Activated naive CD8-positive, alpha-beta T cell treated with anti-CD3 and anti-CD28 coated beads, Interleukin-2, amount 10 ng/mL, durations not matched to agents 7 days and 5 days (primary cell): ENCODE measurements at regions not wholly inside any gene's neighbourhood (a gene's known extent, or its start where the extent isn't known, plus 50 kb on each side); places are given as distances from the start of the nearest gene placed in this dataset.

Experiments
- ATAC-seq: fragments of 150-1000 bp; cut with Tn5 transposase; one replicate; pipeline ENCODE4 v1.10.0; 2021; ENCODE audit warnings: low read depth, moderate library complexity
- POLR2A ChIA-PET: fragments of 350-600 bp; sonication (Branson Sonifier 250); formaldehyde crosslinking; loops from one replicate; lab custom pipeline; 2021; ENCODE audit warnings: antibody characterized with exemption; lab: Charles Lee
- DNase-seq: peaks from one replicate; pipeline ENCODE4 v3.0.0; 2021
- H3K27ac Mint-ChIP-seq: one replicate; pipeline ENCODE4 v1.8.0; 2022; ENCODE audit warnings: mild to moderate bottlenecking, mixed read lengths
- H3K27me3 Mint-ChIP-seq: one replicate; pipeline ENCODE4 v1.8.0; 2022; ENCODE audit warnings: mild to moderate bottlenecking, moderate library complexity, mixed read lengths
- H3K36me3 Mint-ChIP-seq: one replicate; pipeline ENCODE4 v1.8.0; 2021; ENCODE audit warnings: mild to moderate bottlenecking, mixed read lengths
- H3K4me1 Mint-ChIP-seq: one replicate; pipeline ENCODE4 v1.8.0; 2021; ENCODE audit warnings: mixed read lengths
- H3K4me3 Mint-ChIP-seq: one replicate; pipeline ENCODE4 v1.8.0; 2022; ENCODE audit warnings: mild to moderate bottlenecking, moderate library complexity, mixed read lengths
- H3K9me3 Mint-ChIP-seq: one replicate; pipeline ENCODE4 v1.8.0; 2021; ENCODE audit warnings: mixed read lengths

DNA sequence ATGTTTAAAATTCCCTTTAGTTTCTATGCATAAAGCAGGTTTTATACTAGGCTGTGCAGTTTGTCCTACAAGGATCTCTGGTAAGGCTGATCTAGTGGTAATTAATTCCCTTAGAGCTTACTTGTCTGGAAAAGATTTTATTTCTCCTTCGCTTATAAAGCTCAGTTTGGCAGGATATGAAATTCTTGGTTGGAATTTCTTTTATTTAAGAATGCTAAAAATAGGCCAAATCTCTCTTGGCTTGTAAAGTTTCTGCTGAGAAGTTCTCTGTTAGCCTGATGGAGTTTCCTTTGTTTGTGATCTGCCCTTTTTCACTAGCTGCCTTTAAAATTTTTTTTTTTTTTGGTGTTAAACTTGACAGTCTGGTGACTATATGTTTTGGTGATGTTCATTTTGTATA is 237.1 kb upstream of the TLE4 start:
- ATAC-seq (no peak), DNase-seq (no peak)
- H3K27ac Mint-ChIP-seq, result no peak overlapping the region
- H3K36me3 Mint-ChIP-seq, result no peaks in the 10 kb centered on the region
- no peak overlapping the region for H3K4me3 Mint-ChIP-seq
- H3K4me1 Mint-ChIP-seq, result no peaks in the 10 kb centered on the region
- no peaks in the 10 kb centered on the region for H3K9me3 Mint-ChIP-seq
- POLR2A ChIA-PET, result no interaction called here
- H3K27me3 Mint-ChIP-seq, result no peaks in the 10 kb centered on the region

DNA sequence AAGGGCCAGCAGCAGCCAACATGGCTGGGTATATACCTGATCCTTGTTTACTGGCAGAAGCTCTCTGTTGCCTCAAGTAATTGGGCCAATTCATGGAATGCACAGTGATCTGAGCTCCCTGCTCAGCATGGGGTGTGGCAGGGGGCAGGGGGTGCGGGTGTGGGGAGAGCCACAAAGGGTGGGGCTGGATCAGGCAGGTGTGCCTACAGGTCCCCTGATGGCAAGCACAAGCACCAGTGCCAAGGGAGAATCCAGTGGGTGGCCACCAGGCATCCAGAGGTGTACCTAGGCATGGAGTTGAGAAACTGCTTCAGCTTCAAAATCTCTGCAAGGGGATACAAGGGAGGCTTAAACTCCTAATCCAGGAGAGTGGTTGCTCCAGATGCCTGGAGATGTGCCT is 235.8 kb upstream of the TLE4 start:
- Mint-ChIP-seq H3K9me3 (no peaks in the 10 kb centered on the region), H3K27ac (no peak overlapping the region), H3K4me3 (no peak overlapping the region), H3K36me3 (no peaks in the 10 kb centered on the region), H3K4me1 (no peaks in the 10 kb centered on the region), H3K27me3 (no peaks in the 10 kb centered on the region)
- POLR2A ChIA-PET, result no interaction called here
- ATAC-seq (no peak), DNase-seq (no peak)

DNA sequence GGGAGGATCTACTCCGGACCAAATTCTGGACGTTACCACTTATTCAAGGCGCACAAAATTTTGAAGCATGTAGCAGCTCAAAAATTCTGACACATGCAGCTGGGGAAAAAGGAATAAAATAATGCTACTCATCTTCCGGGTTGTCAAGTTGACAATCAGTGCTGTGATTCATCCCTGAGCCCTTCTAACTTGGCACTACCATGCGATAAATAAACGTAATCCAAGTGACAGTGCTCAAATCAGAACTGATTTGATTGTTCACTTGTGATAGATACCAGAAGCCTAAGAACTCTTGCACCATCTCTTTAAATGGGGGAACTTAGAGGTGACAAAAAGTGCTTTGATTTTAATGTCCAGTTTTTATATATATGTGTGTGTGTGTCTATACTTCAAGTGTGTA is 230.2 kb upstream of the TLE4 start:
- POLR2A ChIA-PET, result no interaction called here
- DNase-seq (no peak), ATAC-seq (no peak)
- Mint-ChIP-seq H3K27ac (no peak overlapping the region), H3K27me3 (no peaks in the 10 kb centered on the region), H3K4me3 (no peak overlapping the region), H3K4me1 (no peaks in the 10 kb centered on the region), H3K36me3 (no peaks in the 10 kb centered on the region), H3K9me3 (no peaks in the 10 kb centered on the region)

DNA sequence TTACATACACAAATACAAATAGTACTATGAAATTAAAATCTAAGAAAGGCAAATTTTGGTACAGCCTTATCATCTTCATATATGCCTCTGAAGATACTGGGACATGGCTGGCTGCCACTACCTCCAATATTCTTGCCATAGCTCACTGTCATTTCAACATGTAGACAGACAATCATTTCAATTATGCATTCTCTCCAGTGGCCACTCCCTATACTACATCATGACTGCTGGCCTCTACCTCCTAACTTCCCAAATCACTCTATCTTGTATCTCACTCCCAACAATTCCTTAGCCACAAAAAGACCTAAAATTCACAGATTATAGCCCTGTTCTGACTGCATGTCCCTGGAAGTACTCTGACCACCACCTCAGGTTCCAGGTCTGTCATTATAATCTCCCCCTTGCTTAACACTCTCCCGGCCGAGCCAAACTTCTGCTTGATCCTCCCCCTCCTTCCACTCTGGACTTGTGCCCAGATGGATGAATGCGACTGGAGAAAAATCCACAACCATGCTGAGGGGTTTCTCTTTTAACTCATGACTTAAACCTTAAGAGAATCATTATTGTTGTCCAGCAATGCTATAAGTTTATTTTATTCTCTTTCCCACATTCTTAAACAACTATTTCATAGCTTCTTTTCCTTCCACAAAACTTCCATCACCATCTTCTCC is 225.3 kb upstream of the TLE4 start:
- Mint-ChIP-seq H3K27me3 (no peaks in the 10 kb centered on the region), H3K4me3 (no peak overlapping the region), H3K36me3 (no peaks in the 10 kb centered on the region), H3K27ac (no peak overlapping the region), H3K4me1 (no peaks in the 10 kb centered on the region), H3K9me3 (no peaks in the 10 kb centered on the region)
- DNase-seq (no peak), ATAC-seq (no peak)
- POLR2A ChIA-PET, result no interaction called here

DNA sequence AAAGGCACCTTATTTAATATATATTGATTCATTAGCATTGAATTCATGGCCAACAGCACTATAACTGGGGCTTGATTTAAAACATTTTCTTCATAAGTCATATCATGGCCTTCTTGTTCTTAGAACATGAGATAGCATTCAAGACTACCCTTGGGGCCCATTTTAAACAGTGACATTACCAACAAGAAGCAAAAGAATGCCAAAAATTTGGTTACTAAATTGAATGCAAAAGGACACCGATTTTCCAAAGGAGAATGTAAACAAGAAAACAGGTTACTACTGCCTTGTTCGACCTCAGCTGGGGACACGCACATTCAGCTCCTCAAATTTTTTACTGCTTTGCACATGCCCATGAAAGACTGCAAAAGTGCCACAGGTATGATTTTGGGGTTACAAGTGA is 219.4 kb upstream of the TLE4 start:
- H3K27me3 Mint-ChIP-seq, result no peaks in the 10 kb centered on the region
- DNase-seq, result no peak
- no peak for ATAC-seq
- H3K27ac Mint-ChIP-seq, result no peak overlapping the region
- no peaks in the 10 kb centered on the region for H3K9me3 Mint-ChIP-seq
- POLR2A ChIA-PET, result no interaction called here
- H3K4me1 Mint-ChIP-seq, result no peaks in the 10 kb centered on the region
- H3K36me3 Mint-ChIP-seq, result no peaks in the 10 kb centered on the region
- no peak overlapping the region for H3K4me3 Mint-ChIP-seq

DNA sequence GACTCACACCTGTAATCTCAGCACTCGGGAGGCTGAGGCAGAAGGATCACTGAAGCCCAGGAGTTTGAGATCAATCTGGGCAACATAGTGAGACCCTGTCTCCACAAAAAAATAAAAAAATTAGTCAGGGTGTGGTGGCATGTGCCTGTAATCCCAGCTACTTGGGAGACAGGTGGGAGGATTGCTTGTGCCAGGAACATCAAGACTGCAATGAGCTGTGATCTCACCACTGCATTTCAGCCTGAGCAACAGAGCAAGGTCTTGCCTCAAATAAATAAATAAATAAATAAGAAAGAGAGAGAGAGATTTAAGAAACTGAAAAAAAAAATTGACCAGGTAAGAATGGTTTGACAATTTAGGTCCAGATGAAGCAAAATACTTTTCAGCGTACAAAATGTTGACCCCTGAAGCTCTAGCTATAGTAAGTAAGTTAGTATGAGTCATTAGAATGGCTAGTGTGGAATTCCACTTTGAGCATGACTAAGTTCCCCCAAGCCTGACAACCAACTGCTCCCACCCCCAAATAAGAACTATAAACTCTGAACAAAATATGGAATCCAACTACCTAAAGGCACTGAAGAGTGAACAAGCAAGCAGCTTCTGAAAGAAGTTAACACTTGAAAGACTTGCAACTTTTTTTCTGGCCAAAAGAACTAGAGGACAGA is 217.8 kb upstream of the TLE4 start:
- Mint-ChIP-seq H3K27me3 (no peaks in the 10 kb centered on the region), H3K4me1 (no peaks in the 10 kb centered on the region), H3K27ac (no peak overlapping the region), H3K36me3 (no peaks in the 10 kb centered on the region), H3K9me3 (no peaks in the 10 kb centered on the region), H3K4me3 (no peak overlapping the region)
- no peak for DNase-seq
- POLR2A ChIA-PET, result no interaction called here
- ATAC-seq, result no peak

DNA sequence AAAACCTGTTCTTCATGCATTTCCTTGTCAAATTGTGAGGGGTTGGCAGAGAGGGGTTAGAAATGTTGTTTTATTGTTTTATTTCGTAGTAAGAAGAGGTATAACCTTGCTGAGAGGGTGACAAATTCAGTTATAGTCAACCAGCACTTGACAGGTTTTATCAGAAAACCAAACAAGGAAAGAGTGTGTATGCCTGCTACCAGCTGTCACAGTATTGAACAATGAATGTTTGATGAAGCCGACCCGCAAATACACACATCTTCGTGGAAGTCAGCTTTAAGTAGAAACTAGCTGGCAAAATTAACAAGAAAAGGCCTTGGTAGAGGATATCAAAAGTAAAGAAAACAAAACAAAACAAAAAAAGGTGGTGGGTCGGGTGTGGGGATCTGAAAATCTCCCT is 214.6 kb upstream of the TLE4 start:
- Mint-ChIP-seq H3K4me1 (no peaks in the 10 kb centered on the region), H3K27me3 (no peaks in the 10 kb centered on the region), H3K4me3 (no peak overlapping the region), H3K36me3 (no peaks in the 10 kb centered on the region), H3K9me3 (no peaks in the 10 kb centered on the region), H3K27ac (no peak overlapping the region)
- POLR2A ChIA-PET, result no interaction called here
- no peak for DNase-seq
- ATAC-seq, result no peak

DNA sequence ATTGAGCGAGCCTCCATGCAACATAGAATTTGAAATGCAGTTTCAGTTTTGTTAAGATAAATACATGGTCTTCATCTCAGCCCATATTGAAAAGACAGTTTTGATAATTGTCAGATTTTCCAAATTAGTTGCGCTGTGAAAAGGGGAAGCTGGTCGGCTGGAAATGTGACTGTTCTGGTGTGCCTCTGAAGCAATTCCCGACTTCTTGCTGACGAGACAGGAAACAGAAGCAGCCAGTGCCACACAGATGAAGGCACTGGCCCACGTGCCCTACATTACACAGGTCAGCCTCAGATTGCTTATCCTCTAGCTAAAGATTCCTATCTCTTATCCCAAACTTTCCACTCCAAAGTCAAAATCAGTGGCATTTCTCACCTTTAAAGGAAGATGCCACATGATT is 214.1 kb upstream of the TLE4 start:
- no peak overlapping the region for H3K4me3 Mint-ChIP-seq
- H3K9me3 Mint-ChIP-seq, result no peaks in the 10 kb centered on the region
- no peaks in the 10 kb centered on the region for H3K27me3 Mint-ChIP-seq
- H3K36me3 Mint-ChIP-seq, result no peaks in the 10 kb centered on the region
- no peak overlapping the region for H3K27ac Mint-ChIP-seq
- H3K4me1 Mint-ChIP-seq, result no peaks in the 10 kb centered on the region
- POLR2A ChIA-PET, result no interaction called here
- ATAC-seq, result no peak
- DNase-seq, result no peak

DNA sequence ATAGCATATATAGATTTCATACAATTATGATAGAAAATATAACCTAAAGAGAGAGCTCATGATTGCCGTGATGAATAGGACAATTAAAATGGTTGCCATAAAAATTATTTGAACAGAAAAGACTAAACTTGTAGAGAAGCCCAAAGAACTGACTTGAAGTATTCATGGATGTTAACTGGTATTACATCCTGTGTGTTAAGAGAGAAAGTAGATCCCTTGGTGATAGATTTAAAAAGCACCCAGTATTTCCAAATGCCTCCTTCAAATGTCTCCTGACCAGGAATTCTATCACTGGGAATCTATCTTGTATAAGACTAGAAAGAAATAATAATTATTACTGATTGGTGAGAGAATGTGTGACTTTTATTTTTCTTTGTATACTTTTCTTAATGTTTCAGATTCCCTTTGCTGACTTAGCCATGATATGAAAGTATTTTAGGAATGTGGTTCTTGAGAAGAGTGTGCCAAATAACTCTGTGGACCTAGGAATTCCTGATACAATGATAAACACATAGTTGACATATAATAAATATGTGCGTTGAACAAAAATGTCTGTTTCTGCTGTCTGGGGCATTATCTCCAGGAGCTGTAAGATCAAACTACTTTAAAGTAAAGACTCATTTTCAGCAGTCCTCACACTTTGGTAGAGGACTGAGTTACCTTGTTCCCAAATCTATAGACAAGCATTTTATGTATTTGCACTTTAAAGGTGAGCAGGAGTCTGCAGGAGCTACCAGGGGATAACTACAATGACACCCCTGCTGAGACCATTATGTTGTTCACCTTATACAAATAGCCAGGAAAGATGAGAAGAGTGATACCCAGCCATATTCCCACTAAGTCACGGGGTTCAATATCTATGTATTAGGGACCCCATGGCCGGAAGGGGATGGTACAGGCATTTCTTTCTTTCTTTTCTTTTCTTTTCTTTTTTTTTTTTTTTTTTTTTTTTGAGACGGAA is 211.1 kb upstream of the TLE4 start:
- no peaks in the 10 kb centered on the region for H3K27me3 Mint-ChIP-seq
- no peaks in the 10 kb centered on the region for H3K4me1 Mint-ChIP-seq
- no peak overlapping the region for H3K27ac Mint-ChIP-seq
- DNase-seq (no peak), ATAC-seq (no peak)
- no peak overlapping the region for H3K4me3 Mint-ChIP-seq
- H3K36me3 Mint-ChIP-seq, result no peaks in the 10 kb centered on the region
- H3K9me3 Mint-ChIP-seq, result no peaks in the 10 kb centered on the region
- POLR2A ChIA-PET, result no interaction called here

DNA sequence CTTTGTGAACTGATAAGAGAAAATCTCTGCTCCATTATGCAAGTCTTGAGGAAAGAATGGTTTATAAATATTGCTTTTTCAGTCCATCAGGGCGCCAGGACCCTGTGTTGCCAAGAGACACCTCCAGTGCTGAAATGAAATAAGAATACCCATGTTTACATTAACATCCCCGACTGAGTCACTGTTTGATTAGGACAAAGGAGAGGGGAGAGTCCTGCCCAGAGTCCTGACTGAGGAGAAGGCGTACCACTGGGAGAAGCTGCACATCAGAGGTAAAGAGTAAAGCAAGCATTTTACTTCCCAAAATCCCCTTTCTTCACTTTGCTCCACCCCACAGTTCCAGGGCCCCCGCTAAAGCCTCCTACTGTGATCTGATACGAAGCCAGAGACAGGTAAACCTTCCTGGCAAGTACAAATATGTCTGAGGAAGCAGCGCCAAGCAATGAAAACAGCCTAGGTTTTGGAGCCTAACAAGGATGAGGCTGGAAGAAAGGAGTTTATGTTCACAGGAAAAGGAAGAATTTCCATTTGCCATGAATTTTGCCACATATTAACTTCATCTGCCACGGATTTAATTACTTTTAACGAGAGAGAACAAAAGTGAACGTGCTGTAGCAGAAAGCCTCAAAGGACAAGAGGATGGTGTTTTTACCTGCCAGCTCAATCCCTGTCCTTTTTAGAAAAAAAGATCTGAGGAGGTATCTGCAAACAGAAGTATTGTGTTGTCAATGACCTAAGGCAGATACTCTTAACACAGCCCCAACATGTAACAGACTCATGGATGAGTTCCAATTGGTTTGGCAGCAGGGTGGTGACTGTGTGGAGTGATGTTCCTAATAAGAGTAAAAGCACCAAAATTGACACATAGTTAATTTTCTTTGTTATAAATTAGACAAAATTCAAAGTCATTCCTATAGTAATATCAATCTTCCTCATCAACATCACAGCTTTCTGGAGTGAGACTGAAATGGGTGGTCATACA is 209.4 kb upstream of the TLE4 start:
- Mint-ChIP-seq H3K36me3 (no peaks in the 10 kb centered on the region), H3K4me1 (no peaks in the 10 kb centered on the region), H3K4me3 (no peak overlapping the region), H3K27ac (no peak overlapping the region), H3K27me3 (no peaks in the 10 kb centered on the region), H3K9me3 (no peaks in the 10 kb centered on the region)
- DNase-seq, result no peak
- ATAC-seq, result no peak
- POLR2A ChIA-PET, result no interaction called here

DNA sequence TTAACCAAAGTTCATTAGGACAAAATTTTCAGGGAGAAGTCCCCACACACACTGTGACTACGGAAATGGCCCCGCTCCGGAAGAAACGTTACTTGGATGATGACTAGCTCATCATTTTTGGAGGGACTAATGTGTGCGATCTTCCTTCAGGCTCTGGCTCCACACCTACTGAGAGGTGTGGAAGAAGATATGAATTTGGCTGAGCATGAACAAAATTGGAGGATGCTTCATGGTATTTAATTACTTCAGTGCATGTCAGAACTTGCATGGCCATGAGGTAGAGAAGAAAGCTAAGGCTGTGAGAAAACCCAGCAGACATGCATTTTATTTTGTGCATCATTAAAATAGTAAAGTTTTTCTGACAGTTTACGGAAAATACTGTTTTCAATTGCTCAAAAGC is 202.1 kb upstream of the TLE4 start:
- ATAC-seq (no peak), DNase-seq (no peak)
- Mint-ChIP-seq H3K27ac (no peak overlapping the region), H3K36me3 (no peaks in the 10 kb centered on the region), H3K4me3 (no peak overlapping the region), H3K4me1 (no peaks in the 10 kb centered on the region), H3K27me3 (peaks cover 2% of the 10 kb centered on the region), H3K9me3 (no peaks in the 10 kb centered on the region)
- POLR2A ChIA-PET, result no interaction called here

DNA sequence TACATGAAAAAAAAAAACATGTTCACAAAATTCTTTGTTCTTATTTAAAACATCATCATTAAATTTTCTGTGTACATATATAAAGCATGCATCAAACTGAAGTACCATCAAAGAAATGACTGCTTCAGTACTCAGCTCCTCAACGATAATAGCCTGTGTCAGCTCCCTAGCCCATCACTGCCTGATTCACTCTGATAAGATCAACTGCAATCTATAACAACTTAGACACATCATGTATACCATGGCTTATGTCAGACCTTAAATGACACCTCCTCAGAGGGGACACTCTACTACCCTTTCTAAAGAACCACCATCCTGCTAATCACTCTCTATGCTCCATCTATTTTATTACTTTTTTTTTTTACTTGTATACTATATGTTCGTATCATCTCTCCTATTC is 200.5 kb upstream of the TLE4 start:
- peaks cover 2% of the 10 kb centered on the region for H3K27me3 Mint-ChIP-seq
- ATAC-seq, result no peak
- H3K4me1 Mint-ChIP-seq, result no peaks in the 10 kb centered on the region
- no peak for DNase-seq
- H3K9me3 Mint-ChIP-seq, result no peaks in the 10 kb centered on the region
- POLR2A ChIA-PET, result no interaction called here
- no peaks in the 10 kb centered on the region for H3K36me3 Mint-ChIP-seq
- no peak overlapping the region for H3K4me3 Mint-ChIP-seq
- H3K27ac Mint-ChIP-seq, result no peak overlapping the region

DNA sequence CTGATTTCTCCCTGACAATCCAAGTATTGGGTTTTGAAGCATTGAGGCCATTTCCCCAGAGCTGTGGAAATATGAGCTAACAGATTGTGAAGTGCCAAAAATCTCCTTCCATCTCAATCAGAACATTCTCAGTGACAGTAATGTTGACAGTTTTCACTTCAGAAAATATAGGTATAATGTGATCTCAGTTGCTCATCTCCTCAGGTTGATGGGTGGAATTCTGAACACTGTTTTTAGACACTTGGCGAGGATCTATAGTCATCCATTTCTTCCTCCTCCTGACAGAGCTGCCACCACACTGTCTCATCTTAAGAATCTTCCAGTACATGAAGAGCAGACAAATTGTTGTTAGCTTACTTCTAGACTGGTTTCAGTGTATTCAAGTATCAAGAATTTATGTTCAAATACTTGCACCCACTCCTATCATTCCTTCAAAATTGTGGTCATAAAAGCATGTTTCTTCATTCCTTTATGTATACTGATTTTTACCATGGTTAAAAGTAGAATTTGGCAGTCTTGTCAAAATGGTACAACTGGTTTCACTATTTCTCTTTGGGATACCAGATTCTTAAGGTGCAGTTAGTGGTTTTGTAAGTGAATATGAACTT is 199.7 kb upstream of the TLE4 start:
- POLR2A ChIA-PET, result no interaction called here
- Mint-ChIP-seq H3K27ac (no peak overlapping the region), H3K9me3 (no peaks in the 10 kb centered on the region), H3K4me3 (no peak overlapping the region), H3K36me3 (no peaks in the 10 kb centered on the region), H3K27me3 (peaks cover 2% of the 10 kb centered on the region), H3K4me1 (no peaks in the 10 kb centered on the region)
- ATAC-seq, result no peak
- DNase-seq, result no peak
